Tibial nerve (tissue), 4 donors: ENCODE measurements at regions not wholly inside any gene's neighbourhood (a gene's known extent, or its start where the extent isn't known, plus 50 kb on each side); places are given as distances from the start of the nearest gene placed in this dataset.
"Not testable (repeated sequence)": the region's sequence is repeated elsewhere in the genome, so short reads cannot be mapped to it uniquely, and the experiment has no call there.

Experiments used
- DNase-seq, 2 donors: peaks; one replicate each; pipeline ENCODE4 v3.0.0-alpha.2; 2019; ENCODE audit warnings: low spot score in 2 of 2
- H3K27ac ChIP-seq, 4 donors: fragments of 200-600 bp; sonication (generic) in 3 of 4; one replicate each; pipeline ENCODE4 v1.5.1; 2017 to 2019; ENCODE audit warnings: mild to moderate bottlenecking in 1 of 4
- H3K27me3 ChIP-seq, 2 donors: fragments of 200-600 bp; sonication (generic) in 1 of 2; one replicate each; pipeline versions ENCODE4 v1.5.1 to v1.6.0; 2017 to 2019
- H3K36me3 ChIP-seq, 3 donors: fragments of 200-600 bp; sonication (generic); one replicate each; pipeline ENCODE4 v1.5.1; 2018 to 2019
- H3K4me1 ChIP-seq, 4 donors: fragments of 200-600 bp; sonication (generic) in 3 of 4; one replicate each; pipeline ENCODE4 v1.5.1; 2017 to 2019
- H3K4me3 ChIP-seq, 4 donors: fragments of 200-600 bp; sonication (generic) in 3 of 4; one replicate each; pipeline ENCODE4 v1.5.1; 2017 to 2019; ENCODE audit warnings: mild to moderate bottlenecking in 1 of 4, moderate library complexity in 1 of 4
- H3K9me3 ChIP-seq, 4 donors: fragments of 200-600 bp; sonication (generic) in 3 of 4; one replicate each; pipeline ENCODE4 v1.5.1; 2017 to 2019
- CTCF ChIP-seq, 5 experiments: fragments of 200-600 bp in 3 of 5; fragments of 450-650 bp in 2 of 5; sonication (generic) in 3 of 5; IDR thresholded peaks; one replicate each; pipeline ENCODE4 v1.5.1; 2016 to 2019; ENCODE audit warnings: antibody characterized with exemption in 5 of 5, mild to moderate bottlenecking in 3 of 5, moderate library complexity in 2 of 5
- EP300 ChIP-seq, 2 donors: sonication (generic); formaldehyde crosslinking; IDR thresholded peaks; one replicate each; pipeline ENCODE4 v1.6.1; 2017; ENCODE audit warnings: antibody characterized with exemption in 2 of 2, mild to moderate bottlenecking in 1 of 2
- POLR2A ChIP-seq, 2 donors: fragments of 450-650 bp; IDR thresholded peaks; one replicate each; pipeline ENCODE4 v1.6.1; 2017; ENCODE audit warnings: antibody characterized with exemption in 2 of 2, mild to moderate bottlenecking in 2 of 2, moderate library complexity in 2 of 2
- WGBS, 2 donors: methylation state at CpG; one replicate each; pipeline ENCODE4 v1.1.5; 2018; 5-methylcytosine and 5-hydroxymethylcytosine counted together

- DNase-seq = no peak
- Histone ChIP-seq H3K4me1 (no peaks in the 10 kb centered on the region), H3K27me3 (no peaks in the 10 kb centered on the region), H3K4me3 (no peak overlapping the region), H3K27ac (no peak overlapping the region), H3K36me3 (no peaks in the 10 kb centered on the region), H3K9me3 (no peaks in the 10 kb centered on the region)
- TF ChIP-seq POLR2A (IDR thresholded peaks at IDR 0.05) = no peak
- TF ChIP-seq EP300 (IDR thresholded peaks at IDR 0.05) = no peak
- TF ChIP-seq CTCF (IDR thresholded peaks at IDR 0.05) = no peak
- WGBS, 2 donors = 60 to 71% methylated on average over 2 of the region's 2 CpGs
Measured at GRCh38 chr5:99368726-99369125, 439.9 kb upstream of the CHD1 start.

- no peak overlapping the region for H3K4me3 ChIP-seq
- DNase-seq = no peak
- H3K9me3 ChIP-seq = peaks cover 0 to 3% (median 0%) of the 10 kb centered on the region in 4 donors
- no peaks in the 10 kb centered on the region for H3K36me3 ChIP-seq
- no peaks in the 10 kb centered on the region for H3K27me3 ChIP-seq
- H3K4me1 ChIP-seq = no peaks in the 10 kb centered on the region
- H3K27ac ChIP-seq = no peak overlapping the region
- TF ChIP-seq POLR2A (IDR thresholded peaks at IDR 0.05) = no peak
- no peak for TF ChIP-seq EP300 (IDR thresholded peaks at IDR 0.05)
- no peak for TF ChIP-seq CTCF (IDR thresholded peaks at IDR 0.05)
Measured at GRCh38 chr5:99355881-99356280, 427.1 kb upstream of the CHD1 start.

- H3K4me3 ChIP-seq = no peak overlapping the region
- peaks cover 0 to 13% (median 0%) of the 10 kb centered on the region in 4 donors for H3K9me3 ChIP-seq
- no peaks in the 10 kb centered on the region for H3K27me3 ChIP-seq
- WGBS, 2 donors = 75 to 83% methylated on average over 2 of the region's 2 CpGs
- DNase-seq = no peak
- H3K36me3 ChIP-seq = no peaks in the 10 kb centered on the region
- H3K4me1 ChIP-seq = no peaks in the 10 kb centered on the region
- H3K27ac ChIP-seq = no peak overlapping the region
- no peak for TF ChIP-seq CTCF (IDR thresholded peaks at IDR 0.05)
- TF ChIP-seq EP300 (IDR thresholded peaks at IDR 0.05) = no peak
- no peak for TF ChIP-seq POLR2A (IDR thresholded peaks at IDR 0.05)
Measured at GRCh38 chr5:99349787-99350186, 421.0 kb upstream of the CHD1 start.

GRCh38 chr5:99348597-99348996 is 419.8 kb upstream of the CHD1 start:
- Histone ChIP-seq H3K4me1 (no peaks in the 10 kb centered on the region), H3K4me3 (no peak overlapping the region), H3K9me3 (peaks cover 0 to 14% (median 0%) of the 10 kb centered on the region in 4 donors), H3K27me3 (no peaks in the 10 kb centered on the region), H3K36me3 (no peaks in the 10 kb centered on the region), H3K27ac (no peak overlapping the region)
- TF ChIP-seq POLR2A (IDR thresholded peaks at IDR 0.05) (no peak), CTCF (IDR thresholded peaks at IDR 0.05) (no peak), EP300 (IDR thresholded peaks at IDR 0.05) (no peak)
- WGBS, 2 donors = 79 to 80% methylated on average over 4 of the region's 4 CpGs
- DNase-seq = no peak

- not testable (repeated sequence) for H3K4me3 ChIP-seq, H3K27me3 ChIP-seq, DNase-seq, H3K4me1 ChIP-seq, H3K27ac ChIP-seq, H3K36me3 ChIP-seq
- 98 to 100% methylated on average over 2 of the region's 2 CpGs for WGBS, 2 donors
- H3K9me3 ChIP-seq = peaks cover 0 to 19% (median 1%) of the 10 kb centered on the region in 4 donors
Measured at GRCh38 chr5:99339758-99340157, 411.0 kb upstream of the CHD1 start.

- Histone ChIP-seq H3K27me3 (no peaks in the 10 kb centered on the region), H3K9me3 (peaks cover 0 to 17% (median 1%) of the 10 kb centered on the region in 4 donors), H3K4me1 (no peaks in the 10 kb centered on the region), H3K36me3 (no peaks in the 10 kb centered on the region), H3K27ac (no peak overlapping the region), H3K4me3 (no peak overlapping the region)
- TF ChIP-seq CTCF (IDR thresholded peaks at IDR 0.05) (no peak), POLR2A (IDR thresholded peaks at IDR 0.05) (no peak), EP300 (IDR thresholded peaks at IDR 0.05) (no peak)
- DNase-seq = no peak
- 75 to 96% methylated on average over 2 of the region's 2 CpGs for WGBS, 2 donors
Measured at GRCh38 chr5:99334936-99335335, 406.1 kb upstream of the CHD1 start.
